CD14-positive monocyte (primary cell): ENCODE measurements at regions not wholly inside any gene's neighbourhood (a gene's known extent, or its start where the extent isn't known, plus 50 kb on each side); places are given as distances from the start of the nearest gene placed in this dataset.

Source experiments
- DNase-seq, 3 donors: peaks; one replicate each; pipeline ENCODE4 v3.0.0-alpha.2; 2011 to 2022
- H2AFZ ChIP-seq: 2 replicates; pipeline ENCODE4 v1.6.0; 2012; ENCODE audit warnings: mild to moderate bottlenecking, low read depth, low read length, inconsistent platforms; ENCODE audit not compliant: insufficient read depth, poor library complexity, severe bottlenecking
- H3K27ac ChIP-seq, 2 donors: 1 replicate in 1 of 2; 2 replicates in 1 of 2; pipeline ENCODE4 v1.5.1; 2012 to 2013; ENCODE audit warnings: low read length in 2 of 2, control low read depth in 1 of 2, inconsistent platforms in 1 of 2, low read depth in 1 of 2, mild to moderate bottlenecking in 1 of 2
- H3K27me3 ChIP-seq, 2 donors: one replicate each; pipeline versions ENCODE4 v1.6.0 to v1.6.1; 2011 to 2013; ENCODE audit warnings: low read length in 2 of 2; ENCODE audit not compliant: control insufficient read depth in 2 of 2, insufficient read depth in 2 of 2
- H3K36me3 ChIP-seq, 2 donors: replicated peaks in 1 of 2; 1 replicate in 1 of 2; 2 replicates in 1 of 2; pipeline versions ENCODE4 v1.5.1 to v1.6.1; 2012 to 2013; ENCODE audit warnings: low read length in 2 of 2, control low read depth in 1 of 2, inconsistent platforms in 1 of 2, mild to moderate bottlenecking in 1 of 2; ENCODE audit not compliant: insufficient read depth in 2 of 2, control insufficient read depth in 1 of 2
- H3K4me1 ChIP-seq, 2 donors: 1 replicate in 1 of 2; 2 replicates in 1 of 2; pipeline versions ENCODE4 v1.5.1 to v1.6.1; 2012 to 2013; ENCODE audit warnings: low read length in 2 of 2, control low read depth in 1 of 2, inconsistent platforms in 1 of 2, mild to moderate bottlenecking in 1 of 2, moderate library complexity in 1 of 2; ENCODE audit not compliant: insufficient read depth in 2 of 2, control insufficient read depth in 1 of 2
- H3K4me2 ChIP-seq: replicated peaks from 2 replicates; pipeline ENCODE3; 2012; ENCODE audit warnings: low read length, moderate library complexity, mild to moderate bottlenecking; ENCODE audit not compliant: poor library complexity, severe bottlenecking; ENCODE audit errors: extremely low read depth
- H3K4me3 ChIP-seq, 3 experiments: fragments of 200-600 bp in 1 of 3; sonication (generic) in 1 of 3; replicated peaks in 1 of 3; 1 replicate in 2 of 3; 2 replicates in 1 of 3; pipeline ENCODE4 v1.5.1; 2011 to 2013; ENCODE audit warnings: low read length in 3 of 3, mild to moderate bottlenecking in 3 of 3, control low read depth in 2 of 3, low read depth in 2 of 3, inconsistent platforms in 1 of 3, moderate library complexity in 1 of 3
- H3K79me2 ChIP-seq: 2 replicates; pipeline ENCODE4 v1.6.0; 2012; ENCODE audit warnings: mild to moderate bottlenecking, control low read depth, inconsistent platforms, low read length, moderate library complexity; ENCODE audit not compliant: insufficient read depth
- H3K9ac ChIP-seq: 2 replicates; pipeline ENCODE4 v1.6.0; 2017; ENCODE audit warnings: low read length, mild to moderate bottlenecking; ENCODE audit not compliant: insufficient read depth, poor library complexity, severe bottlenecking
- H3K9me3 ChIP-seq, 2 donors: replicated peaks in 1 of 2; 1 replicate in 1 of 2; 2 replicates in 1 of 2; pipeline versions ENCODE4 v1.5.1 to v1.6.1; 2012 to 2013; ENCODE audit warnings: low read length in 2 of 2, control low read depth in 1 of 2; ENCODE audit not compliant: control insufficient read depth in 1 of 2, insufficient read depth in 1 of 2
- H4K20me1 ChIP-seq: 2 replicates; pipeline ENCODE4 v1.6.0; 2012; ENCODE audit warnings: mild to moderate bottlenecking, low read length, control low read depth, moderate library complexity; ENCODE audit not compliant: insufficient read depth
- H3K27ac Mint-ChIP-seq, 7 donors: one replicate each; pipeline ENCODE4 v1.8.0; 2020; ENCODE audit warnings: mild to moderate bottlenecking in 7 of 7, mixed read lengths in 7 of 7, moderate library complexity in 6 of 7, inconsistent platforms in 2 of 7
- H3K27me3 Mint-ChIP-seq, 3 donors: one replicate each; pipeline ENCODE4 v1.8.0; 2021 to 2022; ENCODE audit warnings: low read depth in 3 of 3, mild to moderate bottlenecking in 3 of 3, mixed read lengths in 3 of 3, moderate library complexity in 3 of 3, inconsistent platforms in 1 of 3
- H3K36me3 Mint-ChIP-seq, 2 donors: one replicate each; pipeline ENCODE4 v1.8.0; 2020; ENCODE audit warnings: mixed read lengths in 2 of 2, inconsistent platforms in 1 of 2, mild to moderate bottlenecking in 1 of 2
- H3K4me1 Mint-ChIP-seq: one replicate; pipeline ENCODE4 v1.8.0; 2020; ENCODE audit warnings: mild to moderate bottlenecking, mixed read lengths
- H3K4me3 Mint-ChIP-seq, 2 donors: one replicate each; pipeline ENCODE4 v1.8.0; 2020; ENCODE audit warnings: mild to moderate bottlenecking in 2 of 2, mixed read lengths in 2 of 2, moderate library complexity in 1 of 2
- H3K9me3 Mint-ChIP-seq, 7 donors: one replicate each; pipeline ENCODE4 v1.8.0; 2020 to 2022; ENCODE audit warnings: mixed read lengths in 7 of 7, mild to moderate bottlenecking in 6 of 7, moderate library complexity in 6 of 7, inconsistent platforms in 2 of 7
- WGBS: methylation state at CpG from one replicate; pipeline ENCODE4 v1.1.5; 2013; ENCODE audit warnings: missing lambda C conversion rate; ENCODE audit not compliant: insufficient coverage; 5-methylcytosine and 5-hydroxymethylcytosine counted together
- intact Hi-C, 2 donors: fragments of 100-400 bp; cut with micrococcal nuclease; formaldehyde crosslinking; loops; one replicate each; pipeline versions ENCODE4 v1.15.0 to v1.15.1; 2023
- TF ChIP-seq, protein P1 (sequence below): fragments of 200-600 bp; IDR thresholded peaks from one replicate; pipeline ENCODE4 v1.8.0; 2022; ENCODE audit warnings: antibody characterized with exemption, mild to moderate bottlenecking

DNA sequence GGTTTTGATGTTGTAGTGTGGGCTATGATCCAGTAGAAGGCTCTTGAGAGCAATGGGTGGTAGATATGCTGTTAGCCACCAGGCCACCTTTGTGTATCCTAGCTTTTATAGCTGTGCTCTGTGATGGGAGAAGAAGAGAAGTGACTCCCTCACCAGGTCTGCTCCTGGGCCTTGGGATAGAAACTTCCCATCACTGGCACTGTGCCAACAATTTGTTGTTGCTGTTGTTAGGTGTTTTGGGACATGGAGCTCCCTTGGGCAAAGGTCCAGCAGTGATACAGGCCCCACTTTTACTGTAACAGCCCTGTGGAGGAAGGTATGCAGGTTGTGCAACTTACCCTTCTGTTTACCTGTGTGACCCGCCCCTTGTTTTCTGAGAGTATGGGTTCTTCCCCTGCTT, 570.9 kb upstream of the GRIN3A start:
- H3K36me3 Mint-ChIP-seq = no peaks in the 10 kb centered on the region
- WGBS = no CpG with 5 or more reads among the region's 1 CpG
- Histone ChIP-seq H3K9me3 (peaks cover 17 to 26% of the 10 kb centered on the region in 2 donors), H3K4me2 (no peak overlapping the region), H3K4me1 (no peaks in the 10 kb centered on the region), H3K79me2 (no peaks in the 10 kb centered on the region), H3K4me3 (no peak overlapping the region), H3K36me3 (no peaks in the 10 kb centered on the region), H3K27ac (no peak overlapping the region), H3K9ac (no peak overlapping the region), H2AFZ (no peak overlapping the region), H3K27me3 (no peaks in the 10 kb centered on the region), H4K20me1 (no peaks in the 10 kb centered on the region)
- peaks cover 0 to 2% (median 0%) of the 10 kb centered on the region in 3 donors for H3K27me3 Mint-ChIP-seq
- no peak overlapping the region for H3K4me3 Mint-ChIP-seq
- H3K27ac Mint-ChIP-seq = no peak overlapping the region
- intact Hi-C loops = no loop called here
- DNase-seq = no peak
- TF ChIP-seq, protein P1, sequence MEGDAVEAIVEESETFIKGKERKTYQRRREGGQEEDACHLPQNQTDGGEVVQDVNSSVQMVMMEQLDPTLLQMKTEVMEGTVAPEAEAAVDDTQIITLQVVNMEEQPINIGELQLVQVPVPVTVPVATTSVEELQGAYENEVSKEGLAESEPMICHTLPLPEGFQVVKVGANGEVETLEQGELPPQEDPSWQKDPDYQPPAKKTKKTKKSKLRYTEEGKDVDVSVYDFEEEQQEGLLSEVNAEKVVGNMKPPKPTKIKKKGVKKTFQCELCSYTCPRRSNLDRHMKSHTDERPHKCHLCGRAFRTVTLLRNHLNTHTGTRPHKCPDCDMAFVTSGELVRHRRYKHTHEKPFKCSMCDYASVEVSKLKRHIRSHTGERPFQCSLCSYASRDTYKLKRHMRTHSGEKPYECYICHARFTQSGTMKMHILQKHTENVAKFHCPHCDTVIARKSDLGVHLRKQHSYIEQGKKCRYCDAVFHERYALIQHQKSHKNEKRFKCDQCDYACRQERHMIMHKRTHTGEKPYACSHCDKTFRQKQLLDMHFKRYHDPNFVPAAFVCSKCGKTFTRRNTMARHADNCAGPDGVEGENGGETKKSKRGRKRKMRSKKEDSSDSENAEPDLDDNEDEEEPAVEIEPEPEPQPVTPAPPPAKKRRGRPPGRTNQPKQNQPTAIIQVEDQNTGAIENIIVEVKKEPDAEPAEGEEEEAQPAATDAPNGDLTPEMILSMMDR = no peak
- no peaks in the 10 kb centered on the region for H3K4me1 Mint-ChIP-seq
- peaks cover 6 to 18% (median 12%) of the 10 kb centered on the region in 7 donors for H3K9me3 Mint-ChIP-seq

DNA sequence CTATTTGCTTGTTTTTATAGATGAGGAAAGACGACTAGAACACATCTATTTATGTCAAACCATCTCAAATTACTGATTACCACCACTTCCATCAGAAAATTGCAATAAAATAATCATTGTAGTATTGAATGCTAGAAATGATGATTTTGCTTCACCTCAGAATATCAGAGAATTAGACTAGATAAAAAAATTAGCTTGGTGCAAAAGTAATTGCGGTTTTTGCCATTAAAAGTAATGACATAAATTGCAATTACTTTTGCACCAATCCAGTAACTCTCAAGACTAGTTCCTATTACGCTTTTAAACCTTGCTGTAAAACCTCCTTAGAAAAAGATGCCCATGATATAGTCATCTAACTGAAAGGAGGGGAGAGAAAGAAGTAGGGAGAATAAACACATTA, 556.7 kb upstream of the GRIN3A start:
- WGBS = no CpG with 5 or more reads among the region's 3 CpGs
- H3K4me1 Mint-ChIP-seq = no peaks in the 10 kb centered on the region
- Histone ChIP-seq H2AFZ (no peak overlapping the region), H3K4me3 (no peak overlapping the region), H3K36me3 (no peaks in the 10 kb centered on the region), H3K4me1 (no peaks in the 10 kb centered on the region), H3K27me3 (no peaks in the 10 kb centered on the region), H4K20me1 (no peaks in the 10 kb centered on the region), H3K79me2 (no peaks in the 10 kb centered on the region), H3K27ac (no peak overlapping the region), H3K9ac (no peak overlapping the region), H3K9me3 (no peaks in the 10 kb centered on the region), H3K4me2 (no peak overlapping the region)
- TF ChIP-seq, protein P1 = no peak
- intact Hi-C loops = no loop called here
- no peak for DNase-seq
- no peak overlapping the region for H3K27ac Mint-ChIP-seq
- H3K4me3 Mint-ChIP-seq = no peak overlapping the region
- peaks cover 0 to 5% (median 0%) of the 10 kb centered on the region in 7 donors for H3K9me3 Mint-ChIP-seq
- H3K27me3 Mint-ChIP-seq = no peaks in the 10 kb centered on the region
- H3K36me3 Mint-ChIP-seq = no peaks in the 10 kb centered on the region
